Fibroblast of pulmonary artery (primary cell): ENCODE measurements at regions not wholly inside any gene's neighbourhood (a gene's known extent, or its start where the extent isn't known, plus 50 kb on each side); places are given as distances from the start of the nearest gene placed in this dataset.
"Not testable (repeated sequence)": the region's sequence is repeated elsewhere in the genome, so short reads cannot be mapped to it uniquely, and the experiment has no call there.

Source experiments
- DNase-seq: peaks from one replicate; pipeline ENCODE4 v3.0.0-alpha.2; 2010; ENCODE audit warnings: low read depth
- H3K4me3 ChIP-seq: replicated peaks from 2 replicates; pipeline ENCODE4 v1.5.1; 2011; ENCODE audit warnings: low read depth, mild to moderate bottlenecking, control low read depth, low read length, moderate library complexity
- TF ChIP-seq, protein P1 (sequence below): IDR thresholded peaks from 2 replicates; pipeline ENCODE4 v1.5.1; 2011; ENCODE audit warnings: mild to moderate bottlenecking, control low read depth, low read length, inconsistent platforms; ENCODE audit errors: missing control alignments

DNA sequence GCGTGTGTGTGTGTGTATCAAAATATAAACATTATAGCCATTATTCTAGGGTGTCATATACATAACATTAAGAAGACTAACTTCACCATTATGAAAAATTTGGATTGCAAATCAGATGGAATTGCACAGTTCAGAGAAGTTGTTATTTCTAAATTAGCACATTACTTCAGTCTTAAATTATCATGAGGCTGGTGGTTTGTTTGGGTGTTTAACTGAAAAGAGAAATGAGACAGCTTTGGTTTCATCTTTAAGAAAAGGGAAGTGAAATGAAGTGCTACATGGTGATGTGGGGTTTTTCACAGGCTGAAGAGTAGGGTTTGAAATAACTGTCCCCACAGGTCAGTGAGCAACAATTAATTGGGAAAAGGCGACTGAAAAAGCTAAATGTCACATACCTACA is 161.2 kb upstream of the XIRP2 start:
- no peak for DNase-seq
- no peak overlapping the region for H3K4me3 ChIP-seq
- TF ChIP-seq, protein P1, sequence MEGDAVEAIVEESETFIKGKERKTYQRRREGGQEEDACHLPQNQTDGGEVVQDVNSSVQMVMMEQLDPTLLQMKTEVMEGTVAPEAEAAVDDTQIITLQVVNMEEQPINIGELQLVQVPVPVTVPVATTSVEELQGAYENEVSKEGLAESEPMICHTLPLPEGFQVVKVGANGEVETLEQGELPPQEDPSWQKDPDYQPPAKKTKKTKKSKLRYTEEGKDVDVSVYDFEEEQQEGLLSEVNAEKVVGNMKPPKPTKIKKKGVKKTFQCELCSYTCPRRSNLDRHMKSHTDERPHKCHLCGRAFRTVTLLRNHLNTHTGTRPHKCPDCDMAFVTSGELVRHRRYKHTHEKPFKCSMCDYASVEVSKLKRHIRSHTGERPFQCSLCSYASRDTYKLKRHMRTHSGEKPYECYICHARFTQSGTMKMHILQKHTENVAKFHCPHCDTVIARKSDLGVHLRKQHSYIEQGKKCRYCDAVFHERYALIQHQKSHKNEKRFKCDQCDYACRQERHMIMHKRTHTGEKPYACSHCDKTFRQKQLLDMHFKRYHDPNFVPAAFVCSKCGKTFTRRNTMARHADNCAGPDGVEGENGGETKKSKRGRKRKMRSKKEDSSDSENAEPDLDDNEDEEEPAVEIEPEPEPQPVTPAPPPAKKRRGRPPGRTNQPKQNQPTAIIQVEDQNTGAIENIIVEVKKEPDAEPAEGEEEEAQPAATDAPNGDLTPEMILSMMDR = no peak

DNA sequence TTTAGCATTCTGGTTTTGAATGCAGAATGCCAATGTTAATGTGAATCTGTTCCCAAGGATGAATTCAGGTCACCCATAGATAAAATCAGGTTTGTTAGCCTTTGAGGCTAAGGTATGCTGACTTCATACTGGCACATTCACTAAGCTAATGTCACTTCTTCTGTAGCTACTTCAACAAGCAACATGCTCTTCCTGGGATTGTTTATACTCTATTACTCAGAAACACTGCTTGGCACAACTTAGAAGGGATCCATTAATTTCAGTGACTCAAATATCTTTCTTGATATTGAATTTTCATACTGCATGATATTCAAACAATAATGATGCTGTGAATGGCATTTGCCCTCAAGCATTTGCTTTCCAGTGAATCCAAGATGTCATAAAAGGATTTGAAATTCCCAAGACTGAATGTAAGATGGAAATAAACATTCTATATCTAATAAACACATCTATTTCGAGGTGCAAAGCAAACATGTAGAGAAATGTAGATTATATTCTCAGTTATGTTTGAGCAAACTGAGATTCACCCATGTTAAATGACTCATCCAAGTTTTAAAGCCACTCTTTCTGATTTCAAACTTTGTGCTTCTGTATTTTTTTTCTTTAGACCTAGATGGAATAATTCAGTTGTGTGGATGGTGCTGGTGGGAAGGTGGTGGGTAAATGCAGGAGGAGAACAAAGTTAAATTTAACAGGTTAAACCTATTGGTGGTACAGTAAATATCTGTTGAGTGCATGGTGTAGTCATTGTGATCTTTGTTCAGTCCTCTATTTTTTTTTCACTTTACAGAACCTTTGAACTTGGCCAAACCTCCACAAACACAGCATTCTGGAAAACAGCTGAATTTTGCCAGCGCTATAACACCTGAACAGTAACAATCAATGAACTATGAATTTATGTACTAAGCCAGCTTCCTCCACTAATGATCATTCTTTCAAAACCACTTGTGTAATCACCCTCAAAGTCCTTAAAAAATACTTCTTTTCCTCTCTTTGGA is 162.1 kb upstream of the XIRP2 start:
- TF ChIP-seq, protein P1 = no peak
- H3K4me3 ChIP-seq = no peak overlapping the region
- no peak for DNase-seq

DNA sequence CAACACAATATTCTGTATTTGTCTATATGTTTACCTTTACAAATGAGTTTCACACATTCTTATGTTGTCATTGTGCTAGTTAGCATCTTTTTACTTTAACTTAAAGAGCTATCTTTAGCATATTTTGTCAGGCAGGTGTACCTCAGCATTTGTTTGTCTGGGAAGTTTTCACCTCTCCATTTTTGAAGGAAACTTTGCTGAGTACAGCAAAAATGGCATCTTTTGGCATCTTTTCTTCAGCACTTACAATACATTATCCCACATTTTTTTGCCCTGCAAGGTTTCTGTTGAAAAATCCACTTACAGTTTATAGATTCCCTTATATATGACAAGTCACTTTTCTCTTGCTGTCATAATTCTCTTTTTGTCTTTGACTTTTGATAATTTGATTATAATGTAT is 171.3 kb upstream of the XIRP2 start:
- TF ChIP-seq, protein P1 = no peak
- DNase-seq = no peak
- H3K4me3 ChIP-seq = no peak overlapping the region

DNA sequence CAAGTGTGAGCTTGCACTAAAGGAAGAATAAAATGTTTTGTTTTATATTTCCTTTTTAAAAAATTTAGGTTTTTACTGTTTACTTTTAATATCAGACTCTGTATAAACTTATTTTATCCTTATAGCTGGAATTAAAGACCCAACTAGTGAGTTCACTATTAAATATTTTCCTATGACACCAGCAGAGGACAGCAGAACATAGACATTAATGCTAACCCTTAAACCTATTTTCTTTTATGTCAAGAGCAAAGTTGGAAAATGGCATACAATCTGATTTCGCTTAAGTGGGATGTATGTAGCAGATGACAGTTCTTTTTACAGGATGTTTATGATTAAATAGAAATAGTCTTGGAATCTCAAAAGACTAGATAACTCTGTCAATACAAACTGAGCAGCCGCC is 188.2 kb upstream of the XIRP2 start:
- DNase-seq = no peak
- H3K4me3 ChIP-seq = no peak overlapping the region
- TF ChIP-seq, protein P1 = no peak

DNA sequence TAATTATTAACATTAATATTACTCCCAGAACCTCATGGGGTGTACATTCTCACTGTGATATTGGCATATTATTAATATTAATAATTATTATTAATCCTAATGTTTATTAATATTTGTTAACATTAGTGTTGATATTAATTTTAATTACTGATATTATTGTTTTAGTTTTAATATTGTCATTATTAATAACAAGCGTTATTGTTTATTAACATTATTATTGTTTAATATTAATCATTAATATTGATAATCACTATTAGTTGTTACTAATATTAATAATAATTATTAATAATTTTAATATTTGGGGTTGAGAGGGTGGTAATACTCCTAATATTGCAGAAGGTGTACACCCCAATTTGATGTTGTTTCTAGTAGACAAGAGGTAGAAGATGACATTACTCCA is 193.1 kb upstream of the XIRP2 start:
- TF ChIP-seq, protein P1 = no peak
- no peak overlapping the region for H3K4me3 ChIP-seq
- no peak for DNase-seq

DNA sequence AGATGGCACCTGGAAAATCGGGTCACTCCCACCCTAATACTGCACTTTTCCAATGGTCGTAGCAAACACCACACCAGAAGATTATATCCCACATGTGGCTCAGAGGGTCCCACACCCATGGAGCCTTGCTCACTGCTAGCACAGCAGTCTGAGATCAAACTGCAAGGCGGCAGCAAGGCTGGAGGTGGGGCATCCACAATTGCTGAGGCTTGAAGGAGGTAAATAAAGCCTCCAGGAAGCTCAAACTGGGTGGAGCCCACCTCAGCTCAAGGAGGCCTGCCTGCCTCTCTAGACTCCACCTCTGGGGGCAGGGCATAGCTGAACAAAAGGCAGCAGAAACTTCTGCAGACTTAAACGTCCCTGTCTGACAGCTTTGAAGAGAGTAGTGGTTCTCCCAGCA is 192.0 kb upstream of the SCN7A start:
- H3K4me3 ChIP-seq, DNase-seq: not testable (repeated sequence)

DNA sequence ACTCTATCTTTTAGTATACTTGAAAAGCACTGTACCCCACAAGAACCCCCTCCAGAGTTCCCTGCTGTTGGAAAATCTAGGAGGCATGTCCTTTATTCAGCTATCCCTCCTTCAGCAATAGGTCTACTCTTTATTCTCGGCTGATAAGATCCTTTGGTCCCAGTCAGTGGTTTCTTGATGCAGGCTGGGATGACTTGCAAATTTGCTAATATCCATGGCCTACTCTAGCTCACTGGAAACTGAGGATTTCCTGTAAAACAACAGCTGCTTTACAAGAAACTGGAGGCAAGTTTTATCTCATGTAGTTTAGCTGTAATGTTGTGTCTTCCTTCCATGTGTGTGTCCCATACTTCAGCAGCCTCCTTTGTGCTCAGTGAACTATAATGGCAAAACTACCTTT is 183.9 kb upstream of the SCN7A start:
- DNase-seq = no peak
- TF ChIP-seq, protein P1 = no peak
- no peak overlapping the region for H3K4me3 ChIP-seq
